ENCODE measurements at regions not wholly inside any gene's neighbourhood (a gene's known extent, or its start where the extent isn't known, plus 50 kb on each side); places are given as distances from the start of the nearest gene placed in this dataset.

DNA sequence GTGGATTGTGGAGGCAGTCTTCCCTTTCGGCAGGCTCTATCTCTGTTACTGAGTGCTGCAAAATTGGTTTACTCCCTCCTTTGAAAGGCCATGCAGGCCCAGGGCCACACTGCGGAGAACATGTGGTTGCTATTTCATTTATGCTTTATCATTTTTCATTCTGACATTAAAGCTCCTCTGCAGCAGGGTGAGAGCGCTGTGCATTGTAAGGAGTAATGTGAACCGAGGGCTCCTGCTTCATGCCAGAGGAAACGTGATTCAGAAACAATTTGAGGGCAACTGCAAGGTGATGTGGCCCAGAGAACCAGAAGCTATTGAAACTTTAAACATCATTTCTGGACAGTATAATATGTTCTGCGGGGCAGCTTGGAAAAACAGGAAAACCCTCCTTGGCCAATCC, 341.6 kb upstream of the NT5C1B start:
- TF ChIP-seq, protein P1, sequence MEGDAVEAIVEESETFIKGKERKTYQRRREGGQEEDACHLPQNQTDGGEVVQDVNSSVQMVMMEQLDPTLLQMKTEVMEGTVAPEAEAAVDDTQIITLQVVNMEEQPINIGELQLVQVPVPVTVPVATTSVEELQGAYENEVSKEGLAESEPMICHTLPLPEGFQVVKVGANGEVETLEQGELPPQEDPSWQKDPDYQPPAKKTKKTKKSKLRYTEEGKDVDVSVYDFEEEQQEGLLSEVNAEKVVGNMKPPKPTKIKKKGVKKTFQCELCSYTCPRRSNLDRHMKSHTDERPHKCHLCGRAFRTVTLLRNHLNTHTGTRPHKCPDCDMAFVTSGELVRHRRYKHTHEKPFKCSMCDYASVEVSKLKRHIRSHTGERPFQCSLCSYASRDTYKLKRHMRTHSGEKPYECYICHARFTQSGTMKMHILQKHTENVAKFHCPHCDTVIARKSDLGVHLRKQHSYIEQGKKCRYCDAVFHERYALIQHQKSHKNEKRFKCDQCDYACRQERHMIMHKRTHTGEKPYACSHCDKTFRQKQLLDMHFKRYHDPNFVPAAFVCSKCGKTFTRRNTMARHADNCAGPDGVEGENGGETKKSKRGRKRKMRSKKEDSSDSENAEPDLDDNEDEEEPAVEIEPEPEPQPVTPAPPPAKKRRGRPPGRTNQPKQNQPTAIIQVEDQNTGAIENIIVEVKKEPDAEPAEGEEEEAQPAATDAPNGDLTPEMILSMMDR (IDR thresholded peaks at IDR 0.05) = no peak
- no peak for TF ChIP-seq POLR2A (IDR thresholded peaks at IDR 0.05)

All from heart left ventricle (tissue), 13 donors.